BE2C (cell line): ENCODE measurements at regions not wholly inside any gene's neighbourhood (a gene's known extent, or its start where the extent isn't known, plus 50 kb on each side); places are given as distances from the start of the nearest gene placed in this dataset.

Experiments used
- DNase-seq: peaks from one replicate; pipeline ENCODE4 v3.0.0-alpha.2; 2020
- H3K27me3 ChIP-seq: fragments of 250-450 bp; sonication (Bioruptor Pico); 2 replicates; pipeline ENCODE4 v1.5.1; 2020; ENCODE audit warnings: mild to moderate bottlenecking
- H3K36me3 ChIP-seq: fragments of 250-450 bp; sonication (Bioruptor Pico); 2 replicates; pipeline ENCODE4 v1.5.1; 2020; ENCODE audit warnings: mild to moderate bottlenecking
- H3K4me1 ChIP-seq: fragments of 250-450 bp; sonication (Bioruptor Pico); 2 replicates; pipeline ENCODE4 v1.5.1; 2020
- H3K4me3 ChIP-seq: 2 replicates; pipeline ENCODE4 v1.5.1; 2011; ENCODE audit warnings: low read depth, low read length
- H3K9me3 ChIP-seq: fragments of 250-450 bp; sonication (Bioruptor Pico); 2 replicates; pipeline ENCODE4 v1.5.1; 2020
- TF ChIP-seq, protein P1 (sequence below): IDR thresholded peaks from 2 replicates; pipeline ENCODE4 v1.5.1; 2012; ENCODE audit warnings: mild to moderate bottlenecking, low read depth, low read length

GRCh38 chr16:87101903-87102302 lies 215.3 kb downstream of the C16orf95 start:
- Histone ChIP-seq H3K27me3 (no peaks in the 10 kb centered on the region), H3K4me3 (no peak overlapping the region), H3K4me1 (no peaks in the 10 kb centered on the region), H3K9me3 (no peaks in the 10 kb centered on the region), H3K36me3 (no peaks in the 10 kb centered on the region)
- TF ChIP-seq, protein P1, sequence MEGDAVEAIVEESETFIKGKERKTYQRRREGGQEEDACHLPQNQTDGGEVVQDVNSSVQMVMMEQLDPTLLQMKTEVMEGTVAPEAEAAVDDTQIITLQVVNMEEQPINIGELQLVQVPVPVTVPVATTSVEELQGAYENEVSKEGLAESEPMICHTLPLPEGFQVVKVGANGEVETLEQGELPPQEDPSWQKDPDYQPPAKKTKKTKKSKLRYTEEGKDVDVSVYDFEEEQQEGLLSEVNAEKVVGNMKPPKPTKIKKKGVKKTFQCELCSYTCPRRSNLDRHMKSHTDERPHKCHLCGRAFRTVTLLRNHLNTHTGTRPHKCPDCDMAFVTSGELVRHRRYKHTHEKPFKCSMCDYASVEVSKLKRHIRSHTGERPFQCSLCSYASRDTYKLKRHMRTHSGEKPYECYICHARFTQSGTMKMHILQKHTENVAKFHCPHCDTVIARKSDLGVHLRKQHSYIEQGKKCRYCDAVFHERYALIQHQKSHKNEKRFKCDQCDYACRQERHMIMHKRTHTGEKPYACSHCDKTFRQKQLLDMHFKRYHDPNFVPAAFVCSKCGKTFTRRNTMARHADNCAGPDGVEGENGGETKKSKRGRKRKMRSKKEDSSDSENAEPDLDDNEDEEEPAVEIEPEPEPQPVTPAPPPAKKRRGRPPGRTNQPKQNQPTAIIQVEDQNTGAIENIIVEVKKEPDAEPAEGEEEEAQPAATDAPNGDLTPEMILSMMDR: no peak
- no peak for DNase-seq

- DNase-seq: no peak
- H3K4me3 ChIP-seq: no peak overlapping the region
- TF ChIP-seq, protein P1: no peak
- no peaks in the 10 kb centered on the region for H3K4me1 ChIP-seq
- H3K9me3 ChIP-seq: no peaks in the 10 kb centered on the region
- H3K27me3 ChIP-seq: no peaks in the 10 kb centered on the region
- H3K36me3 ChIP-seq: no peaks in the 10 kb centered on the region
These were observed 210.0 kb downstream of the C16orf95 start for GRCh38 chr16:87107201-87107600.

GRCh38 chr16:87108278-87108677 lies 208.9 kb downstream of the C16orf95 start:
- Histone ChIP-seq H3K4me3 (no peak overlapping the region), H3K4me1 (no peaks in the 10 kb centered on the region), H3K9me3 (no peaks in the 10 kb centered on the region), H3K27me3 (no peaks in the 10 kb centered on the region), H3K36me3 (no peaks in the 10 kb centered on the region)
- DNase-seq: no peak
- TF ChIP-seq, protein P1: no peak

DNA sequence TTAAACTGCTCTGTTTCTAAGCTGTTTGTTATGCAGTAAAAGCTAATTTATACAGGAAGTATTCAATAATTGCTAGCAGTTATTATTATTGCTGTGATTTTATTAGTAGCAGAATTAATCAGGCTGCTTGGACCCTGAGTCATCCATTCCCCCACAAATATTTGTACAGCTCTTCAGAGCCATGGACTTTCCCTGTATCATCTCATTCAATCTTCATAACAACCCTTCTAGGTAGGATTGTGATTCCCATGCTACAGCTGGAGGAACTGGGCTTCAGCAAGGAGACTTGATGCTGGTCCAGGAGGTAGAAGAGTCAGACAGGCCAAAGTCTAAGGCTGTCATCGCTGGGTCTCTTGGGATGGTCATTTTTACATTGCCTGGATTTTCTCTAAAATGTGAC lies 208.3 kb downstream of the C16orf95 start:
- TF ChIP-seq, protein P1: no peak
- H3K9me3 ChIP-seq: no peaks in the 10 kb centered on the region
- H3K36me3 ChIP-seq: no peaks in the 10 kb centered on the region
- DNase-seq: no peak
- no peaks in the 10 kb centered on the region for H3K4me1 ChIP-seq
- no peaks in the 10 kb centered on the region for H3K27me3 ChIP-seq
- H3K4me3 ChIP-seq: no peak overlapping the region

DNA sequence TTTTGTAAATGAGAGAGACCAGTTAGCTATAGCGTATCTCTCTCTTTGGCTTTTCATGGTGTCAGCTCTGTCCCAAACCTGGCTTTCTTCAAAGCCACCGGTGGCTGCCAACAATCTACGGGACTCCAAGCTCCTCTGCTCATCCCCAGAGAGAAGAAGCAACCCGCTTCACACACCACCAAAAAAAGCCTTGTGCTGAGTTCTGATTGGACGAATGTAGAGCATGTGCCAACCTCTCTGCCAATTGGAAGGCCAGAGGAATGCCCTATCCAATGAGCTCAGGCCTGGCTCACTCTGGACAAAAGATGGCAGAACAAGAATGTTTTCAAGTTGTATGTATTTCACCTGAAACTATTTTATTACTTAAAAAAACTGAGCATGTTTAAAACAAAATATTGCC lies 202.4 kb downstream of the C16orf95 start:
- H3K4me3 ChIP-seq: no peak overlapping the region
- TF ChIP-seq, protein P1: no peak
- H3K27me3 ChIP-seq: peaks cover 3% of the 10 kb centered on the region
- no peak for DNase-seq
- no peaks in the 10 kb centered on the region for H3K9me3 ChIP-seq
- H3K4me1 ChIP-seq: no peaks in the 10 kb centered on the region
- no peaks in the 10 kb centered on the region for H3K36me3 ChIP-seq

DNA sequence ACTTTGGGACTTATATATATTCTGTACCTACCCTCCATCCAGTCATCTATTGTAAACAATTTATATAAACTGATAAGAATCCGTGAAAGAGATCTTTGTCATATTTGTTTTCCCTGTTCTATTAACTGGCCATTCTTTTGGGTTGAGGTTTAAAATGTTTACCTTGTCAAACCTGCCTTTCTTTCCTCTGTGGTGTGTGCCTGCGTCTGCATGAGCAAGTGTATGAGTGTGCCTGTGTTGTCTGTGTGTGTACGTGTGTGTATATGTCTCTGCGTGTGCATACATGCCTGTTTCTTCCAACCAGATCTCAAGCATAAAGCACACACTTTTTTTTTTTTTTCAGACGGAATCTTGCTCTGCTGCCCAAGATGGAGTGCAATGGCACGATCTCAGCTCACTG lies 201.5 kb downstream of the C16orf95 start:
- no peak for DNase-seq
- Histone ChIP-seq H3K4me1 (no peaks in the 10 kb centered on the region), H3K4me3 (no peak overlapping the region), H3K9me3 (no peaks in the 10 kb centered on the region), H3K36me3 (no peaks in the 10 kb centered on the region), H3K27me3 (peaks cover 3% of the 10 kb centered on the region)
- TF ChIP-seq, protein P1: no peak
